ENCODE measurements at regions not wholly inside any gene's neighbourhood (a gene's known extent, or its start where the extent isn't known, plus 50 kb on each side); places are given as distances from the start of the nearest gene placed in this dataset.

- H3K36me3 ChIP-seq: no peaks in the 10 kb centered on the region
- H3K4me1 ChIP-seq: no peaks in the 10 kb centered on the region
- no peaks in the 10 kb centered on the region for H3K9me3 ChIP-seq
- TF ChIP-seq POLR2A (IDR thresholded peaks at IDR 0.05): no peak
- TF ChIP-seq CTCF (IDR thresholded peaks at IDR 0.05): no peak
- no peak for TF ChIP-seq POLR2AphosphoS5 (IDR thresholded peaks at IDR 0.05)
- TF ChIP-seq EP300 (IDR thresholded peaks at IDR 0.05): no peak
- no peak overlapping the region for H3K27ac ChIP-seq
- 88 to 91% methylated on average over 3 of the region's 3 CpGs for WGBS, 2 donors
- no peaks in the 10 kb centered on the region for H3K27me3 ChIP-seq
- intact Hi-C loops (cut with DNase I): no loop called here
- H3K4me3 ChIP-seq: no peak overlapping the region
- no peak for DNase-seq
Observed at GRCh38 chr21:18960306-18960705, 556.7 kb upstream of the TMPRSS15 start.

- H3K36me3 ChIP-seq: no peaks in the 10 kb centered on the region
- TF ChIP-seq POLR2AphosphoS5 (IDR thresholded peaks at IDR 0.05): no peak
- TF ChIP-seq POLR2A (IDR thresholded peaks at IDR 0.05): no peak
- TF ChIP-seq EP300 (IDR thresholded peaks at IDR 0.05): no peak
- no peak for TF ChIP-seq CTCF (IDR thresholded peaks at IDR 0.05)
- DNase-seq: no peak
- 56 to 76% methylated on average over 1 of the region's 1 CpG for WGBS, 2 donors
- intact Hi-C loops (cut with DNase I): no loop called here
- H3K4me1 ChIP-seq: no peaks in the 10 kb centered on the region
- no peaks in the 10 kb centered on the region for H3K27me3 ChIP-seq
- no peak overlapping the region for H3K4me3 ChIP-seq
- H3K9me3 ChIP-seq: no peaks in the 10 kb centered on the region
- H3K27ac ChIP-seq: no peak overlapping the region
Observed at GRCh38 chr21:18970416-18970815, 566.8 kb upstream of the TMPRSS15 start.

GRCh38 chr21:18970941-18971340 lies 567.4 kb upstream of the TMPRSS15 start:
- no peaks in the 10 kb centered on the region for H3K4me1 ChIP-seq
- H3K4me3 ChIP-seq: no peak overlapping the region
- intact Hi-C loops (cut with DNase I): no loop called here
- 0 to 40% methylated on average over 1 of the region's 1 CpG for whole genome bisulfite sequencing, 2 donors
- TF ChIP-seq POLR2A (IDR thresholded peaks at IDR 0.05) (no peak), CTCF (IDR thresholded peaks at IDR 0.05) (no peak), POLR2AphosphoS5 (IDR thresholded peaks at IDR 0.05) (no peak), EP300 (IDR thresholded peaks at IDR 0.05) (no peak)
- no peaks in the 10 kb centered on the region for H3K36me3 ChIP-seq
- no peaks in the 10 kb centered on the region for H3K27me3 ChIP-seq
- no peak overlapping the region for H3K27ac ChIP-seq
- no peaks in the 10 kb centered on the region for H3K9me3 ChIP-seq
- no peak for DNase-seq

- Histone ChIP-seq H3K27ac (peak overlapping the region in 3 of 4 donors; percentile 69 to 84 (median 79)), H3K36me3 (no peaks in the 10 kb centered on the region), H3K27me3 (no peaks in the 10 kb centered on the region), H3K4me1 (peaks cover 0 to 31% (median 23%) of the 10 kb centered on the region in 4 donors), H3K4me3 (no peak overlapping the region), H3K9me3 (no peaks in the 10 kb centered on the region)
- no peak for DNase-seq
- TF ChIP-seq POLR2AphosphoS5 (IDR thresholded peaks at IDR 0.05) (peak; percentile 94 to 99 (median 97)), POLR2A (IDR thresholded peaks at IDR 0.05) (no peak), EP300 (IDR thresholded peaks at IDR 0.05) (peak; percentile 41 to 91 (median 74)), CTCF (IDR thresholded peaks at IDR 0.05) (no peak)
- intact Hi-C loops (cut with DNase I): loop anchor here (5.0 kb wide), 1 partner anchor 1567 kb away; no protein-coding TSS in a partner anchor
Observed at GRCh38 chr21:18985584-18985983, 582.0 kb upstream of the TMPRSS15 start.

- H3K36me3 ChIP-seq: no peaks in the 10 kb centered on the region
- peak overlapping the region in 3 of 4 donors; percentile 78 to 84 (median 79) for H3K27ac ChIP-seq
- intact Hi-C loops (cut with DNase I): loop anchor here (5.0 kb wide), 1 partner anchor 1566 kb away; no protein-coding TSS in a partner anchor
- WGBS, 2 donors: 52 to 74% methylated on average over 4 of the region's 4 CpGs
- peak overlapping the region in 3 of 4 donors; percentile 2 to 25 (median 22) for H3K4me3 ChIP-seq
- H3K4me1 ChIP-seq: peaks cover 0 to 31% (median 23%) of the 10 kb centered on the region in 4 donors
- no peaks in the 10 kb centered on the region for H3K27me3 ChIP-seq
- TF ChIP-seq POLR2A (IDR thresholded peaks at IDR 0.05) (no peak), POLR2AphosphoS5 (IDR thresholded peaks at IDR 0.05) (peak; percentile 74 to 91 (median 86)), CTCF (IDR thresholded peaks at IDR 0.05) (no peak), EP300 (IDR thresholded peaks at IDR 0.05) (peak in 3 of 4 donors; percentile 21 to 58 (median 56))
- peak; percentile 73 for DNase-seq
- H3K9me3 ChIP-seq: no peaks in the 10 kb centered on the region
Observed at GRCh38 chr21:18986197-18986596, 582.6 kb upstream of the TMPRSS15 start.
